ENCODE measurements at regions not wholly inside any gene's neighbourhood (a gene's known extent, or its start where the extent isn't known, plus 50 kb on each side); places are given as distances from the start of the nearest gene placed in this dataset.

DNA sequence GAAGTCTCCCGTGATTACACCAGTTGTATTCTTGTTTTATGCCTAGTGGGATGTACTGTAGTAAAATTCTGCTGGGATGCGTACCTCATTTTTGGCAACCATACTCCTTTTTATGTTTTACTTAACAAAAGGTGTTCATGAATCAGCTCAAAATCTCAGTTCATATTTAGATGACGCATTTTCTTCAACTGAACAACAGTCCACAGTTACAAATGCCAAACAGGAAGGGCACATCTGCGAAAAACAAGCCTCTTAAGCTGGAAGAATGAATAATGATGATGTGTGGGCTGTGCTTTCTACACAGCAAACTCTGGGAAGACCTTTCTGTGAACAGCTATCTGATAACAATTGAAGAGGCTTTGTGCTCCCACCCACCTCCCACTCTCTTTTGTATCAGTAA is 68.4 kb upstream of the NRBF2 start:
- TF ChIP-seq POLR2A (IDR thresholded peaks at IDR 0.05), result no peak
- TF ChIP-seq, protein P1, sequence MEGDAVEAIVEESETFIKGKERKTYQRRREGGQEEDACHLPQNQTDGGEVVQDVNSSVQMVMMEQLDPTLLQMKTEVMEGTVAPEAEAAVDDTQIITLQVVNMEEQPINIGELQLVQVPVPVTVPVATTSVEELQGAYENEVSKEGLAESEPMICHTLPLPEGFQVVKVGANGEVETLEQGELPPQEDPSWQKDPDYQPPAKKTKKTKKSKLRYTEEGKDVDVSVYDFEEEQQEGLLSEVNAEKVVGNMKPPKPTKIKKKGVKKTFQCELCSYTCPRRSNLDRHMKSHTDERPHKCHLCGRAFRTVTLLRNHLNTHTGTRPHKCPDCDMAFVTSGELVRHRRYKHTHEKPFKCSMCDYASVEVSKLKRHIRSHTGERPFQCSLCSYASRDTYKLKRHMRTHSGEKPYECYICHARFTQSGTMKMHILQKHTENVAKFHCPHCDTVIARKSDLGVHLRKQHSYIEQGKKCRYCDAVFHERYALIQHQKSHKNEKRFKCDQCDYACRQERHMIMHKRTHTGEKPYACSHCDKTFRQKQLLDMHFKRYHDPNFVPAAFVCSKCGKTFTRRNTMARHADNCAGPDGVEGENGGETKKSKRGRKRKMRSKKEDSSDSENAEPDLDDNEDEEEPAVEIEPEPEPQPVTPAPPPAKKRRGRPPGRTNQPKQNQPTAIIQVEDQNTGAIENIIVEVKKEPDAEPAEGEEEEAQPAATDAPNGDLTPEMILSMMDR (IDR thresholded peaks at IDR 0.05), result no peak
